GM12872 (cell line): ENCODE measurements at regions not wholly inside any gene's neighbourhood (a gene's known extent, or its start where the extent isn't known, plus 50 kb on each side); places are given as distances from the start of the nearest gene placed in this dataset.

Experiments used
- CTCF ChIP-seq: IDR thresholded peaks from 3 replicates; pipeline ENCODE4 v1.5.1; 2011; ENCODE audit warnings: low read depth, mild to moderate bottlenecking, low read length, moderate library complexity; ENCODE audit not compliant: insufficient read depth

- no peak for TF ChIP-seq CTCF
Measured at GRCh38 chr6:130661077-130661476, 166.1 kb upstream of the SMLR1 start.

- TF ChIP-seq CTCF = no peak
Measured at GRCh38 chr6:130666786-130667185, 160.4 kb upstream of the SMLR1 start.

GRCh38 chr6:130670142-130670541, 157.1 kb upstream of the SMLR1 start:
- no peak for TF ChIP-seq CTCF

GRCh38 chr6:130671119-130671518, 156.1 kb upstream of the SMLR1 start:
- TF ChIP-seq CTCF = no peak

GRCh38 chr6:130671577-130671976, 155.6 kb upstream of the SMLR1 start:
- TF ChIP-seq CTCF = no peak

GRCh38 chr6:130672153-130672552, 155.1 kb upstream of the SMLR1 start:
- TF ChIP-seq CTCF = no peak

- TF ChIP-seq CTCF = no peak
Measured at GRCh38 chr6:130674604-130675003, 152.6 kb upstream of the SMLR1 start.

- no peak for TF ChIP-seq CTCF
Measured at GRCh38 chr6:130675072-130675471, 152.1 kb upstream of the SMLR1 start.
